ENCODE measurements at regions not wholly inside any gene's neighbourhood (a gene's known extent, or its start where the extent isn't known, plus 50 kb on each side); places are given as distances from the start of the nearest gene placed in this dataset.
"Not testable (repeated sequence)": the region's sequence is repeated elsewhere in the genome, so short reads cannot be mapped to it uniquely, and the experiment has no call there.

DNA sequence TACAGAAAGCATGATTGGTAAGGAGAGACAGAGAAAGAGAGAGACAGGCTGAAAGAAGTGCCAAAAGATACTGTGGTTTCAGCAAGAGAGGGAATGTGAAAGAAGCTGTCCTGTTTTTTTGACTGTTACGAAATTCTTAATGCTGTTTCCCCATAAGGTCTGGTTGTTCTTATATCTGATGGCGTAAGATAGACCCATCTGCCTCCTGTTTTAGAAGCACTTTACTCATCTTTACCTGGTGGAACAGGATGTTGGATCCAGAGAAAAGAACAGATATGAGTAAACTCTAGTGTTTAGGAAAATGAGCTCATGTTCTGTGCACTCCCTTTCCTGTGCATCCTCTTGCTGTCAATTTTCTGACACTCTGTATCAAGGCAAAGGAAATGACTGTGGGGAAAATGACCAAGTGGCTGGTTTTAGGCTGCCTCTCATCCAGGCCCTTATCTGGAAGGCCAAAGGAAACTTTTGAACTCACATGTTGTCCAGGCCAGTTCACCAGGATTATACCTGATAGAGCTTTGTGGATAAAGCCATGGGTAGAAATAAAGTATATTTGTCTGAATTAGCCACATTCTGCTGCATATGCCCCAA is 311.7 kb upstream of the HTR2C start:
- H2AFZ ChIP-seq (ENCODE audit: low read length): no peak overlapping the region
- BruUV-seq (replicated peaks): no TSS peak
- no peaks in the 10 kb centered on the region for H3K9me3 ChIP-seq (ENCODE audit: low read length)
- no peaks in the 10 kb centered on the region for H3K9me2 ChIP-seq (ENCODE audit: insufficient read depth, low read length)
- no peaks in the 10 kb centered on the region for H3K4me1 ChIP-seq (ENCODE audit: insufficient read depth, low read length, poor library complexity, severe bottlenecking)
- intact Hi-C loops (cut with micrococcal nuclease; ENCODE audit: unreplicated experiment): no loop called here
- H4K20me1 ChIP-seq (ENCODE audit: insufficient read depth, low read length): no peaks in the 10 kb centered on the region
- H3K4me3 ChIP-seq (ENCODE audit: low read depth, low read length, poor library complexity, severe bottlenecking): no peak overlapping the region
- H3K4me2 ChIP-seq (ENCODE audit: low read length): no peak overlapping the region
- CTCF ChIA-PET (ENCODE audit: unreplicated experiment): no interaction called here
- no peak for DNase-seq (ENCODE audit: low spot score)
- no peak overlapping the region for H3K27ac ChIP-seq (ENCODE audit: low read depth, low read length, poor library complexity, severe bottlenecking)
- TF ChIP-seq, protein P1, sequence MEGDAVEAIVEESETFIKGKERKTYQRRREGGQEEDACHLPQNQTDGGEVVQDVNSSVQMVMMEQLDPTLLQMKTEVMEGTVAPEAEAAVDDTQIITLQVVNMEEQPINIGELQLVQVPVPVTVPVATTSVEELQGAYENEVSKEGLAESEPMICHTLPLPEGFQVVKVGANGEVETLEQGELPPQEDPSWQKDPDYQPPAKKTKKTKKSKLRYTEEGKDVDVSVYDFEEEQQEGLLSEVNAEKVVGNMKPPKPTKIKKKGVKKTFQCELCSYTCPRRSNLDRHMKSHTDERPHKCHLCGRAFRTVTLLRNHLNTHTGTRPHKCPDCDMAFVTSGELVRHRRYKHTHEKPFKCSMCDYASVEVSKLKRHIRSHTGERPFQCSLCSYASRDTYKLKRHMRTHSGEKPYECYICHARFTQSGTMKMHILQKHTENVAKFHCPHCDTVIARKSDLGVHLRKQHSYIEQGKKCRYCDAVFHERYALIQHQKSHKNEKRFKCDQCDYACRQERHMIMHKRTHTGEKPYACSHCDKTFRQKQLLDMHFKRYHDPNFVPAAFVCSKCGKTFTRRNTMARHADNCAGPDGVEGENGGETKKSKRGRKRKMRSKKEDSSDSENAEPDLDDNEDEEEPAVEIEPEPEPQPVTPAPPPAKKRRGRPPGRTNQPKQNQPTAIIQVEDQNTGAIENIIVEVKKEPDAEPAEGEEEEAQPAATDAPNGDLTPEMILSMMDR (conservative IDR thresholded peaks at IDR 0.05; ENCODE audit: low read length): no peak
- no peak for TF ChIP-seq EZH2phosphoT487 (IDR thresholded peaks at IDR 0.05; ENCODE audit: borderline replicate concordance, low read depth, low read length)
- no peaks in the 10 kb centered on the region for H3K36me3 ChIP-seq (ENCODE audit: insufficient read depth, low read length)
- H3K79me2 ChIP-seq (ENCODE audit: insufficient read depth, low read depth, low read length): no peaks in the 10 kb centered on the region
- POLR2A ChIA-PET: no interaction called here

DNA sequence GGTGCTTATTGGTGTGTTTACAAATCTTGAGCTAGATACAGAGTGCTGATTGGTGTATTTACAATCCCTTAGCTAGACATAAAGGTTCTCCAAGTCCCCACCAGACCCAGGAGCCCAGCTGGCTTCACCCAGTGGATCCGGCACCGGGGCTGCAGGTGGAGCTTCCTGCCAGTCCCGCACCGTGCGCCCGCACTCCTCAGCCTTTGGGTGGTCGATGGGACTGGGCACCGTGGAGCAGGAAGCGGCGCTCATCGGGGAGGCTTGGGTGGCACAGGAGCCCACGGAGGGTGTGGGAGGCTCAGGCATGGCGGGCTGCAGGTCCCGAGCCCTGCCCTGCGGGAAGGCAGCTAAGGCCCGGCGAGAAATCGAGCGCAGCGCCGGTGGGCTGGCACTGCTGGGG is 313.5 kb upstream of the HTR2C start:
- BruUV-seq (replicated peaks); H3K79me2 ChIP-seq (ENCODE audit: insufficient read depth, low read depth, low read length); H3K36me3 ChIP-seq (ENCODE audit: insufficient read depth, low read length); H3K4me1 ChIP-seq (ENCODE audit: insufficient read depth, low read length, poor library complexity, severe bottlenecking); CTCF ChIA-PET (ENCODE audit: unreplicated experiment); H4K20me1 ChIP-seq (ENCODE audit: insufficient read depth, low read length); POLR2A ChIA-PET; H3K27ac ChIP-seq (ENCODE audit: low read depth, low read length, poor library complexity, severe bottlenecking); DNase-seq (ENCODE audit: low spot score); H3K4me3 ChIP-seq (ENCODE audit: low read depth, low read length, poor library complexity, severe bottlenecking); H3K9me3 ChIP-seq (ENCODE audit: low read length); H3K4me2 ChIP-seq (ENCODE audit: low read length); intact Hi-C loops (cut with micrococcal nuclease; ENCODE audit: unreplicated experiment); H2AFZ ChIP-seq (ENCODE audit: low read length); H3K9me2 ChIP-seq (ENCODE audit: insufficient read depth, low read length): not testable (repeated sequence)

GRCh38 chrX:114268643-114269042 is 315.2 kb upstream of the HTR2C start:
- ChIA-PET POLR2A (no interaction called here), CTCF (ENCODE audit: unreplicated experiment) (no interaction called here)
- Histone ChIP-seq H3K4me3 (ENCODE audit: low read depth, low read length, poor library complexity, severe bottlenecking) (no peak overlapping the region), H3K4me1 (ENCODE audit: insufficient read depth, low read length, poor library complexity, severe bottlenecking) (no peaks in the 10 kb centered on the region), H3K36me3 (ENCODE audit: insufficient read depth, low read length) (no peaks in the 10 kb centered on the region), H2AFZ (ENCODE audit: low read length) (no peak overlapping the region), H3K27ac (ENCODE audit: low read depth, low read length, poor library complexity, severe bottlenecking) (no peak overlapping the region), H3K9me2 (ENCODE audit: insufficient read depth, low read length) (no peaks in the 10 kb centered on the region), H3K79me2 (ENCODE audit: insufficient read depth, low read depth, low read length) (no peaks in the 10 kb centered on the region), H4K20me1 (ENCODE audit: insufficient read depth, low read length) (no peaks in the 10 kb centered on the region), H3K4me2 (ENCODE audit: low read length) (no peak overlapping the region), H3K9me3 (ENCODE audit: low read length) (no peaks in the 10 kb centered on the region)
- intact Hi-C loops (cut with micrococcal nuclease; ENCODE audit: unreplicated experiment): no loop called here
- no peak for DNase-seq (ENCODE audit: low spot score)
- no peak for TF ChIP-seq EZH2phosphoT487 (IDR thresholded peaks at IDR 0.05; ENCODE audit: borderline replicate concordance, low read depth, low read length)
- TF ChIP-seq, protein P1 (conservative IDR thresholded peaks at IDR 0.05; ENCODE audit: low read length): no peak
- no TSS peak for BruUV-seq (replicated peaks)

All from OCI-LY7 (cell line).